ENCODE measurements at regions not wholly inside any gene's neighbourhood (a gene's known extent, or its start where the extent isn't known, plus 50 kb on each side); places are given as distances from the start of the nearest gene placed in this dataset.

DNA sequence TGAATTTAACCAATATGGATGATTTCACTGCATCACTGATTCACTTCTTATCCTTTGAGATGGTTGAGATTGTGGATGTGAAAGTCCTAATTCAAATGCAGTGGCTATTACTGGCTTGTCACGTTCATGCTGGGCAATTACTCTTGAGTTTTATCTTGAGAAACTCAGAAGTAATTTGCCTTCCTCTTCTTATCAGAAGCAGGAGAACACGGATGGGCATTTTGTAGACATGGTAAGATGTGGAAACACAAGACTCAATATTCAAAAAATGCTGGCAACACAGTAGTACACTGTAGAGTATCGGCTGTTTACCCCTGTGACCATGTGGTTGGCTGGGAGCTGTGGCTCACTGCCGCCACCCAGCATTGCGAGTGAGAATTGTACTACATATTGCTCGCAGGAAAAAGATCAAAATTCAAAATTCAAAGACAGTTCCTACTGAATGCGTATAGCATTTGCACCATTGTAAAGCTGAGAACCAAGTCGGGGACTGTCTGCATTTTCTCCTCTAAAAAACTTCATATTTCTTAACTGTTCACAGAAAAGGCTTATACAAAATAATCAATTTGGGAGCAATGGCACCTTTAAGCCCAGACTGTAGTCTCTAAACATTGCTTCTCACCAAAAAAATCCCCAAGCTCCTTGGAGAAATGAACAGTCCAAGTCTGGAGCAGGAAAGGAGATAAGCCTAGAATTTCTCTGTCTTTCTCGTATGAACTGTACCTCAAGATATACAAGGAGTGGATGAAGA, 61.9 kb upstream of the ELOVL5 start:
- H3K36me3 Mint-ChIP-seq (ENCODE audit: insufficient read depth) = no peaks in the 10 kb centered on the region
- H3K27me3 Mint-ChIP-seq = no peaks in the 10 kb centered on the region
- H3K9me3 Mint-ChIP-seq = no peaks in the 10 kb centered on the region
- H3K27ac Mint-ChIP-seq (ENCODE audit: low read depth) = no peak overlapping the region
- ATAC-seq (replicated peaks; ENCODE audit: extremely low read depth, poor library complexity, severe bottlenecking) (peak; percentile 82), DNase-seq (ENCODE audit: low spot score in 2 of 2) (peak; percentile 20 to 30)
- no peak overlapping the region for H3K4me3 Mint-ChIP-seq
- no peaks in the 10 kb centered on the region for H3K4me1 Mint-ChIP-seq

- no peaks in the 10 kb centered on the region for H3K27me3 Mint-ChIP-seq
- ATAC-seq (replicated peaks; ENCODE audit: extremely low read depth, poor library complexity, severe bottlenecking) = no peak
- H3K4me1 Mint-ChIP-seq = no peaks in the 10 kb centered on the region
- H3K27ac Mint-ChIP-seq (ENCODE audit: low read depth) = no peak overlapping the region
- H3K36me3 Mint-ChIP-seq (ENCODE audit: insufficient read depth) = no peaks in the 10 kb centered on the region
- no peaks in the 10 kb centered on the region for H3K9me3 Mint-ChIP-seq
- no peak overlapping the region for H3K4me3 Mint-ChIP-seq
- no peak for DNase-seq (ENCODE audit: low spot score in 2 of 2)
Measured at GRCh38 chr6:53408826-53409225, 60.1 kb upstream of the ELOVL5 start.

DNA sequence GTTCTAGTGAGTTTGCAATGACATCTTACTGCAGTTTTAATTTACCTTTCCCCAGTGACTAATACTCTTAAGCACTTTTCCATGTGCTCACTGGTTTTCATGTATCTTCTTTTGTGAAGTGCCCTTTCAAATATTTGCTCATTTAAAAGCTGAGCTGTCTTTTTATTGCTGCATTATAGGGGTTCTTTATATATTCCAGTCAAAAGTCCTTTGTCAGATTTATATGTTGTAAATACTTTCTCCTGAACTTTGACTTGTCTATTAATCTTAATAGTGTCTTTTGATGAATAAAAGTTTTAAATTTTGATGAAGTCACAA, 50.2 kb upstream of the ELOVL5 start:
- no peak for DNase-seq (ENCODE audit: low spot score in 2 of 2)
- Mint-ChIP-seq H3K4me1 (no peaks in the 10 kb centered on the region), H3K36me3 (ENCODE audit: insufficient read depth) (peaks cover 2% of the 10 kb centered on the region), H3K9me3 (no peaks in the 10 kb centered on the region), H3K4me3 (no peak overlapping the region), H3K27ac (ENCODE audit: low read depth) (no peak overlapping the region), H3K27me3 (no peaks in the 10 kb centered on the region)
- ATAC-seq (replicated peaks; ENCODE audit: extremely low read depth, poor library complexity, severe bottlenecking) = no peak

- Mint-ChIP-seq H3K27me3 (no peaks in the 10 kb centered on the region), H3K4me3 (no peak overlapping the region), H3K9me3 (no peaks in the 10 kb centered on the region), H3K4me1 (no peaks in the 10 kb centered on the region), H3K27ac (ENCODE audit: low read depth) (no peak overlapping the region), H3K36me3 (ENCODE audit: insufficient read depth) (peaks cover 2% of the 10 kb centered on the region)
- DNase-seq (ENCODE audit: low spot score in 2 of 2) (no peak), ATAC-seq (replicated peaks; ENCODE audit: extremely low read depth, poor library complexity, severe bottlenecking) (no peak)
Measured at GRCh38 chr6:53398247-53399026, 49.7 kb upstream of the ELOVL5 start.

All from central memory CD8-positive, alpha-beta T cell (primary cell).